Heart left ventricle (tissue), 16 donors: ENCODE measurements at regions not wholly inside any gene's neighbourhood (a gene's known extent, or its start where the extent isn't known, plus 50 kb on each side); places are given as distances from the start of the nearest gene placed in this dataset.

ENCODE experiments used
- ATAC-seq, 4 donors: fragments of 200-7000 bp; cut with Tn5 transposase; one replicate each; pipeline ENCODE4 v1.9.1; 2020 to 2022; ENCODE audit warnings: moderate library complexity in 4 of 4, mild to moderate bottlenecking in 3 of 4, moderate number of reproducible peaks in 1 of 4
- DNase-seq, 5 donors: peaks; one replicate each; pipeline ENCODE4 v3.0.0-alpha.2; 2020
- H3K27ac ChIP-seq, 12 donors: fragments of 200-600 bp; sonication (generic) in 4 of 12; one replicate each; pipeline versions ENCODE4 v1.5.0 to v1.8.0; 2016 to 2022; ENCODE audit warnings: mild to moderate bottlenecking in 2 of 12
- H3K27me3 ChIP-seq, 9 donors: fragments of 200-600 bp; sonication (generic) in 2 of 9; one replicate each; pipeline versions ENCODE4 v1.5.1 to v1.8.0; 2016 to 2022; ENCODE audit warnings: mild to moderate bottlenecking in 3 of 9
- H3K36me3 ChIP-seq, 9 donors: fragments of 200-600 bp; sonication (generic) in 2 of 9; one replicate each; pipeline versions ENCODE4 v1.5.0 to v1.8.0; 2018 to 2022; ENCODE audit warnings: mild to moderate bottlenecking in 2 of 9
- H3K4me1 ChIP-seq, 12 donors: fragments of 200-600 bp; sonication (generic) in 4 of 12; one replicate each; pipeline versions ENCODE4 v1.5.0 to v1.8.0; 2016 to 2022; ENCODE audit warnings: mild to moderate bottlenecking in 3 of 12
- H3K4me3 ChIP-seq, 12 donors: fragments of 200-600 bp; sonication (generic) in 4 of 12; one replicate each; pipeline versions ENCODE4 v1.5.0 to v1.8.0; 2017 to 2022; ENCODE audit warnings: mild to moderate bottlenecking in 9 of 12, moderate library complexity in 4 of 12
- H3K9me3 ChIP-seq, 12 donors: fragments of 200-600 bp; sonication (generic) in 4 of 12; one replicate each; pipeline versions ENCODE4 v1.5.0 to v1.8.0; 2016 to 2022; ENCODE audit warnings: mild to moderate bottlenecking in 1 of 12
- POLR2A ChIP-seq, 2 donors: fragments of 450-650 bp; IDR thresholded peaks; one replicate each; pipeline ENCODE4 v1.6.1; 2017; ENCODE audit warnings: antibody characterized with exemption in 2 of 2, mild to moderate bottlenecking in 2 of 2, moderate library complexity in 2 of 2
- WGBS, 4 donors: extraction: QIAGEN DNeasy Blood & Tissue Kit in 2 of 4; methylation state at CpG; one replicate each; pipeline versions ENCODE4 v1.1.5 to v1.1.7; 2013 to 2018; 5-methylcytosine and 5-hydroxymethylcytosine counted together
- intact Hi-C, 10 donors: fragments of 100-400 bp; cut with DNase I; formaldehyde crosslinking; loops; one replicate each; pipeline versions ENCODE4 v1.11.1 to v1.14.2; 2022
- TF ChIP-seq, protein P1 (sequence below), 12 donors: fragments of 200-600 bp; sonication (generic) in 4 of 12; IDR thresholded peaks; one replicate each; pipeline versions ENCODE4 v1.5.0 to v1.8.0; 2018 to 2022; ENCODE audit warnings: antibody characterized with exemption in 12 of 12, mild to moderate bottlenecking in 5 of 12
- donor health status: ischemic (EF 13 %, LVEDD 7.1; RV severe dilation, severe dysfunction).
- donor health status: healthy with polysubstance abuse.
- donor health status: DM: no; HTN: yes; CAD: no.
- donor health status: DM: no; HTN: no; CAD: no.
- donor health status: ischemic (EF 25% LVEDD 6.9; RV normal size, moderate dysfunction).
- donor health status: ischemic (EF 25% LVEDD 5.7; RV mildly dilated, moderate dysfunction).
- donor health status: healthy.
- donor health status: DM: yes; HTN: yes; CAD: no.
- donor health status: ischemic (EF 35%, LVEDD 5.7; RV mildly dilated, moderate dysfunction).
- donor health status: nonischemic (EF 11% LVEDD 7.7; RV severe dilation, severe dysfunction).
- donor health status: DM: yes; HTN: yes; CAD: no.
- donor health status: PGD.
- donor health status: ischemic (EF 29% LVEDD 5.4; RV normal size, mild dysfunction).
- donor health status: nonischemic (EF 23%, LVEDD 6.1; RV moderate dilation, normal function).

DNA sequence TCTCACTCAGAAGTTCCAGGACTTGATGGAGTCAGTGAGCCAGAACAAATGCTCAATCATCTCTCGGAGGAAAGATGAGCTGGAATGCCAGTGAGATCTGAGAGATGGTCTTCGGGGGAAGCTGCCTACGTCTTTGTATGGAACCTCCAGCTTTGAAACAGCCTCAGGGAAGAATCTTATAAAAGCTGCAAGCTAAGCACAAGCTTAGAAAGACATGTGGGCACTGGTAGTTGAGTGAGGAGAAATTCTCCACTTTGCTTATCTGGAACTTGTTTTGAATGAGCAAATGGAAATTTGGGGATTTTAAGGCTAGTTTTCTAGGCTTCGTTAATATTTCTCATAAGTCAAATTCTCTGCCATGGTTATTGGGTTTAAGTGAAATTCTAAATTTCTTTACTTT is 594.4 kb downstream of the QKI start:
- H3K36me3 ChIP-seq = no peaks in the 10 kb centered on the region
- H3K27me3 ChIP-seq = no peaks in the 10 kb centered on the region
- no peaks in the 10 kb centered on the region for H3K9me3 ChIP-seq
- peaks cover 0 to 13% (median 5%) of the 10 kb centered on the region in 12 donors for H3K4me1 ChIP-seq
- 87 to 95% (median 93%) methylated on average over 4 of the region's 4 CpGs for WGBS, 4 donors
- H3K4me3 ChIP-seq = no peak overlapping the region
- intact Hi-C loops = no loop called here
- DNase-seq = no peak
- H3K27ac ChIP-seq = no peak overlapping the region
- no peak for ATAC-seq
- TF ChIP-seq, protein P1, sequence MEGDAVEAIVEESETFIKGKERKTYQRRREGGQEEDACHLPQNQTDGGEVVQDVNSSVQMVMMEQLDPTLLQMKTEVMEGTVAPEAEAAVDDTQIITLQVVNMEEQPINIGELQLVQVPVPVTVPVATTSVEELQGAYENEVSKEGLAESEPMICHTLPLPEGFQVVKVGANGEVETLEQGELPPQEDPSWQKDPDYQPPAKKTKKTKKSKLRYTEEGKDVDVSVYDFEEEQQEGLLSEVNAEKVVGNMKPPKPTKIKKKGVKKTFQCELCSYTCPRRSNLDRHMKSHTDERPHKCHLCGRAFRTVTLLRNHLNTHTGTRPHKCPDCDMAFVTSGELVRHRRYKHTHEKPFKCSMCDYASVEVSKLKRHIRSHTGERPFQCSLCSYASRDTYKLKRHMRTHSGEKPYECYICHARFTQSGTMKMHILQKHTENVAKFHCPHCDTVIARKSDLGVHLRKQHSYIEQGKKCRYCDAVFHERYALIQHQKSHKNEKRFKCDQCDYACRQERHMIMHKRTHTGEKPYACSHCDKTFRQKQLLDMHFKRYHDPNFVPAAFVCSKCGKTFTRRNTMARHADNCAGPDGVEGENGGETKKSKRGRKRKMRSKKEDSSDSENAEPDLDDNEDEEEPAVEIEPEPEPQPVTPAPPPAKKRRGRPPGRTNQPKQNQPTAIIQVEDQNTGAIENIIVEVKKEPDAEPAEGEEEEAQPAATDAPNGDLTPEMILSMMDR (IDR thresholded peaks at IDR 0.05) = no peak
- no peak for TF ChIP-seq POLR2A (IDR thresholded peaks at IDR 0.05)

DNA sequence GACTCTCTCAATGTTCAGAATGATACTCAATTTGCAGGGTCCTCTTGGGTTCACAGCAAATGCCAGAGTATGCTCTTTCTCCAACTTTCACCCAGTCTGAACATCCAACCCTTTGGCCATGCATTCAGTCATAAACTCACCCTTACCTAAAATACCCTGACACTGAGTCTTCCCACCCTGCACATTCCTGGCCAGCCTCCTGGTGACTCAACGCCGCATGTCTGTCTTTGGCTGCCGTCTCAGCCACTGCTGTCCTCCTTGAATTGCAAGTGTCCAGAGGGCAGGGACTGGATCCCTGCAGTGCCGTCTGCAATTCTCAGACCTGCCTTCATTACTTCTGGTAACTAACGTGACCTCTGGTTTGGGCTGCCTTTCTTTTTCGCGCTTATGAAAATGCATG is 593.4 kb downstream of the QKI start:
- ATAC-seq = no peak
- H3K36me3 ChIP-seq = no peaks in the 10 kb centered on the region
- no peaks in the 10 kb centered on the region for H3K9me3 ChIP-seq
- intact Hi-C loops = no loop called here
- H3K4me3 ChIP-seq = no peak overlapping the region
- TF ChIP-seq, protein P1 (IDR thresholded peaks at IDR 0.05) = no peak
- no peak for TF ChIP-seq POLR2A (IDR thresholded peaks at IDR 0.05)
- no peak for DNase-seq
- WGBS, 4 donors = 74 to 88% (median 83%) methylated on average over 7 of the region's 7 CpGs
- peaks cover 0 to 12% (median 5%) of the 10 kb centered on the region in 12 donors for H3K4me1 ChIP-seq
- no peak overlapping the region for H3K27ac ChIP-seq
- H3K27me3 ChIP-seq = no peaks in the 10 kb centered on the region

DNA sequence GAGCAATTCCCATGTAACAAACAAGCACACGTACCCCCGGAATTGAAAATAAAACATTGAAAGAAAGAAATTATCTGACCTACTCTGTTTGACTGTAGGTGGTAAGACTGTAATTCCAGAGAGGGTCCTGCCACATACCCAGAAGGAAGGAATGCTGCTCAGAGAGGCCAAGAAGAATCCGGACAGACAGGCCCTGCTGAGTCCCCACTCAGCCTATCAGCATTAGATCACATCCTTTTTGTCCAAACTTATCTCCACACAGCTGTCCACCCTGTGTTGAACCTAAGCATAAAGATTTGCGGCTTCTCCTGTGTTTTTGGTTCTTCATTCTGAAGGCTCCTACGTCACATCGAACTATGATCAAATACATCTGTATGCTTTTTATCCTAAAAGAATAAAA is 591.9 kb downstream of the QKI start:
- intact Hi-C loops = no loop called here
- H3K4me1 ChIP-seq = peaks cover 0 to 12% (median 5%) of the 10 kb centered on the region in 12 donors
- H3K36me3 ChIP-seq = no peaks in the 10 kb centered on the region
- TF ChIP-seq POLR2A (IDR thresholded peaks at IDR 0.05) = no peak
- TF ChIP-seq, protein P1 (IDR thresholded peaks at IDR 0.05) = no peak
- no peaks in the 10 kb centered on the region for H3K27me3 ChIP-seq
- DNase-seq (no peak), ATAC-seq (no peak)
- no peak overlapping the region for H3K4me3 ChIP-seq
- WGBS, 4 donors = 85 to 89% (median 88%) methylated on average over 6 of the region's 6 CpGs
- no peak overlapping the region for H3K27ac ChIP-seq
- no peaks in the 10 kb centered on the region for H3K9me3 ChIP-seq

DNA sequence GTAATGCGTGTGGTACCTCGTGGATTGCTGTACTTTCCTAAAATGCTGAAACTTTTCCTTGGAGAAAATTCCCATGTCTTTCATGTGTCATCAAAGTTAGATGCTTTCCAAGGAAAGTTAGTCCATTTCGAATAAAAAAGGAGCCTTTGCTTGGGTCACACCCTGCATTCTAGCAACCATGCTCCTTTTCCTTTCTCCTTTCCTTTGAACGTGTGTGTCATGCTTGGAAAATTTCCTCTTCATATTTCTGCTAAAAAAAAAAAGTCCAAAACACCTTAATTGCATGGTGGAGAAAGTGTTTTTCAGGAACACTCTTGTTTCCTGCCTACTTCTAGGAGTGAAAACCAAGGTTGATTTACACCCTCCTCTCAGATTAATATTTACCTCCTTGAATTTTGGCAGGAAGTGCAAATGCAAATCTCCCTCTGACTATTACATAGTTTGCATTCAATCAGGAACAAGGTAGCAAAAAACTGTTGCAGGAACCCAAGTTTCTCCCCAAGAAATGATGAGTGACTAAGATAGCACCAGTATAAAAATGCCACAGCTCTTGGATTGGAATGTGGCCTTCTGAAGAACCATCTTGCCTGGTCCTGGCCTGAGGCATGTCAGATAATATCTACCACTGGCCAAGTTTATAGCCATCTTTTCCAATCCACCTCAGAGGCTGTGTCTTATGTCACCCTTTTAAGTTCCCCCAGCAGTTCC is 590.6 kb downstream of the QKI start:
- 54 to 73% (median 57%) methylated on average over 4 of the region's 4 CpGs for WGBS, 4 donors
- H3K9me3 ChIP-seq = no peaks in the 10 kb centered on the region
- H3K36me3 ChIP-seq = no peaks in the 10 kb centered on the region
- H3K27me3 ChIP-seq = no peaks in the 10 kb centered on the region
- intact Hi-C loops = no loop called here
- no peak for ATAC-seq
- peaks cover 0 to 10% (median under 1%) of the 10 kb centered on the region in 12 donors for H3K4me1 ChIP-seq
- no peak overlapping the region for H3K4me3 ChIP-seq
- no peak for TF ChIP-seq POLR2A (IDR thresholded peaks at IDR 0.05)
- TF ChIP-seq, protein P1 (IDR thresholded peaks at IDR 0.05) = no peak
- DNase-seq = no peak
- H3K27ac ChIP-seq = no peak overlapping the region
